NCI-H128 (cell line): ENCODE measurements at regions not wholly inside any gene's neighbourhood (a gene's known extent, or its start where the extent isn't known, plus 50 kb on each side); places are given as distances from the start of the nearest gene placed in this dataset.

Source experiments
- DNase-seq: peaks from one replicate; lab custom pipeline; 2025; ENCODE audit not compliant: unreplicated experiment; lab: John Stamatoyannopoulos, UW

- DNase-seq: no peak
These were observed 61.7 kb upstream of the RAB11FIP2 start for GRCh38 chr10:118108194-118109026.

- no peak for DNase-seq
These were observed 60.8 kb upstream of the RAB11FIP2 start for GRCh38 chr10:118107541-118107940.

- DNase-seq: no peak
These were observed 60.3 kb upstream of the RAB11FIP2 start for GRCh38 chr10:118107040-118107439.

GRCh38 chr10:118106426-118106825, 59.7 kb upstream of the RAB11FIP2 start:
- no peak for DNase-seq

GRCh38 chr10:118102121-118102520, 55.4 kb upstream of the RAB11FIP2 start:
- no peak for DNase-seq

GRCh38 chr10:118101501-118101900, 54.8 kb upstream of the RAB11FIP2 start:
- no peak for DNase-seq
